ENCODE measurements at regions not wholly inside any gene's neighbourhood (a gene's known extent, or its start where the extent isn't known, plus 50 kb on each side); places are given as distances from the start of the nearest gene placed in this dataset.

DNA sequence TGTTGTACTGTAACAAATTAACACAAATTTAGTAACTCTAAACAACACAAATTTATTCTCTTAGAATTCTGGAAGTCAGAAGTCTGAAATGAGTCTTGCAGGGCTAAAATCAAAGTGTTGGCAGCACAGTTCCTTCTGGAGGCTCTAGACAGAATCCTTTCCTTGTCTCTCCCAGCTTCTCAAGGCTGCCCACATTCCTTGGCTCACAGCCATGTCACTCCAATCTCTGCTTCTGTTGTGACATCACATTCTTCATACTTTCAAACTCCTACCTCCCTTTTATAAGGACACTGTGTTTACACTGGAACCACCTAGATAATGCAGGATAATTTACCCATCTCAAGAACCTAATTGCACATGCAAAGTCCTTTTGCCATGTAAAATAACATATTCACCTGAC, 225.0 kb upstream of the PRMT6 start:
- TF ChIP-seq, protein P1, sequence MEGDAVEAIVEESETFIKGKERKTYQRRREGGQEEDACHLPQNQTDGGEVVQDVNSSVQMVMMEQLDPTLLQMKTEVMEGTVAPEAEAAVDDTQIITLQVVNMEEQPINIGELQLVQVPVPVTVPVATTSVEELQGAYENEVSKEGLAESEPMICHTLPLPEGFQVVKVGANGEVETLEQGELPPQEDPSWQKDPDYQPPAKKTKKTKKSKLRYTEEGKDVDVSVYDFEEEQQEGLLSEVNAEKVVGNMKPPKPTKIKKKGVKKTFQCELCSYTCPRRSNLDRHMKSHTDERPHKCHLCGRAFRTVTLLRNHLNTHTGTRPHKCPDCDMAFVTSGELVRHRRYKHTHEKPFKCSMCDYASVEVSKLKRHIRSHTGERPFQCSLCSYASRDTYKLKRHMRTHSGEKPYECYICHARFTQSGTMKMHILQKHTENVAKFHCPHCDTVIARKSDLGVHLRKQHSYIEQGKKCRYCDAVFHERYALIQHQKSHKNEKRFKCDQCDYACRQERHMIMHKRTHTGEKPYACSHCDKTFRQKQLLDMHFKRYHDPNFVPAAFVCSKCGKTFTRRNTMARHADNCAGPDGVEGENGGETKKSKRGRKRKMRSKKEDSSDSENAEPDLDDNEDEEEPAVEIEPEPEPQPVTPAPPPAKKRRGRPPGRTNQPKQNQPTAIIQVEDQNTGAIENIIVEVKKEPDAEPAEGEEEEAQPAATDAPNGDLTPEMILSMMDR (IDR thresholded peaks at IDR 0.05) = no peak
- TF ChIP-seq POLR2A (IDR thresholded peaks at IDR 0.05) = no peak
